Lung (tissue), 11 donors: ENCODE measurements at regions not wholly inside any gene's neighbourhood (a gene's known extent, or its start where the extent isn't known, plus 50 kb on each side); places are given as distances from the start of the nearest gene placed in this dataset.
A peak's percentile ranks its signal among the peaks of the same experiment; 100 is the strongest.

Experiments
- ATAC-seq: fragments of 200-7000 bp; cut with Tn5 transposase; one replicate; pipeline ENCODE4 v1.9.1; 2020; ENCODE audit warnings: moderate number of reproducible peaks; ENCODE audit not compliant: insufficient read depth, low FRiP score
- DNase-seq, 3 donors: peaks; one replicate each; pipeline ENCODE4 v3.0.0-alpha.2; 2013 to 2017
- H3K27ac ChIP-seq, 2 donors: one replicate each; pipeline ENCODE4 v1.5.1; 2013; ENCODE audit warnings: mild to moderate bottlenecking in 2 of 2, moderate library complexity in 2 of 2, control low read depth in 1 of 2, inconsistent platforms in 1 of 2, low read depth in 1 of 2, low read length in 1 of 2
- H3K27me3 ChIP-seq, 3 donors: one replicate each; pipeline ENCODE4 v1.5.1; 2013; ENCODE audit warnings: low read length in 2 of 3; ENCODE audit not compliant: control insufficient read depth in 3 of 3, insufficient read depth in 3 of 3
- H3K36me3 ChIP-seq, 4 donors: one replicate each; pipeline ENCODE4 v1.5.1; 2013; ENCODE audit warnings: low read length in 4 of 4, mild to moderate bottlenecking in 1 of 4, moderate library complexity in 1 of 4; ENCODE audit not compliant: control insufficient read depth in 4 of 4, insufficient read depth in 4 of 4
- H3K4me1 ChIP-seq, 5 donors: one replicate each; pipeline ENCODE4 v1.5.1; 2013; ENCODE audit warnings: low read length in 5 of 5, mild to moderate bottlenecking in 2 of 5, moderate library complexity in 1 of 5; ENCODE audit not compliant: control insufficient read depth in 5 of 5, insufficient read depth in 5 of 5
- H3K4me3 ChIP-seq: one replicate; pipeline ENCODE4 v1.5.1; 2013; ENCODE audit warnings: mild to moderate bottlenecking, control low read depth, moderate library complexity
- H3K9ac ChIP-seq, 2 donors: one replicate each; pipeline ENCODE4 v1.5.1; 2013; ENCODE audit warnings: low read length in 2 of 2, control low read depth in 1 of 2; ENCODE audit not compliant: insufficient read depth in 1 of 2
- H3K9me3 ChIP-seq, 4 donors: one replicate each; pipeline ENCODE4 v1.5.1; 2013; ENCODE audit warnings: low read length in 3 of 4, mild to moderate bottlenecking in 1 of 4, moderate library complexity in 1 of 4; ENCODE audit not compliant: control insufficient read depth in 4 of 4, insufficient read depth in 3 of 4
- WGBS, 2 donors: extraction: QIAGEN DNeasy Blood & Tissue Kit; methylation state at CpG; one replicate each; pipeline ENCODE4 v1.1.7; 2013; 5-methylcytosine and 5-hydroxymethylcytosine counted together
- TF ChIP-seq, protein P1 (sequence below): IDR thresholded peaks from 2 replicates; pipeline ENCODE4 v1.5.1; 2012; ENCODE audit warnings: mild to moderate bottlenecking; ENCODE audit errors: control extremely low read depth, extremely low read depth
- donor health status: control.
- donor health status: control.
- donor health status: Bipolar disorder and iron deficiency.
- donor health status: healthy.
- donor health status: DM: yes; HTN: yes; CAD: no.

DNA sequence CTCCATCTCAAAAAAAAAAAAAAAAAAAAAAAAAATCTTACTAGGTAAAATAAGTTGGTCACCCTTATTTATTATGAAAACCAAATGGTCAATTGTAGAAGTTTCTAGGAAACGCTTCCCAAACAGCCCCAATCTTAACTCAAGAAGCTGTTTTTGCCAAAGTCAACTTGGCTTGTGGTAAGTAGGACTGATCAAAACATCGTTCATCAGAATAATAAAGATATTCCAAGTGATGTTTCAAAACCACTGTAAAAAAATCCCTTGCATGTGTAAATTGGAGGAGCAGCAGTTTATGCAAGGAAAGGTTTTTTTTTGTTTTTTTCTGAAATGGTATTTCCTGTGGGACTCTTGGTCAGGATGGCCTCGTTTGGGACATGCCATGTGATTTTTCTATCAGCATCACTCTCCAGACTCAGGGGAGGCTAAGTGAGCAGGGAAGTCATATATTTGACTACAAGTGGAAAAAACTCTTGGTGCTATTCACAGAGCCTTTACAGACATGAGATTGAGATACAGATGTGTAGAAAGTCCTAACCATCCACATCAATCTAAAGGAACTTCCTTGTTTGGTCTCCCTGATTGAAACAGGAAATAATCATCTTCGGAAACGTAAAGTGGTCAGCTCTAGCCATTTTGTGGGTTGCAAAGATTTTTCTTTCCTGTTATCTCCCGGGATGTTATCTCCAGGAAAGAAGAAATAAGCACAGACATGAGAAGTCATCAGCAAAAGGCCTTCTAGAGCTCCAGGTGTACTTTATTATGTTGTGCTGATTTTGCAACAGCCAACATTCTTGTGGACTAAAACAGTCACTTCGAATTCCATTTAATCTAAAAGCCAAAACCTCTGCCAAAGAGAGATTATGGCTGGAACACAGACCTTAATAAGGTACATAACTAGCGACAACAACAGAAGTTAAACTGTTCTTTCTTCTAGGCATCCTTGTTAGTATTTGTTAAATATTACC lies 177.8 kb downstream of the EDN1 start:
- WGBS, 2 donors = 37 to 49% methylated on average over 8 of the region's 8 CpGs
- Histone ChIP-seq H3K4me3 (no peak overlapping the region), H3K4me1 (peaks cover 0 to 5% (median 0%) of the 10 kb centered on the region in 5 donors), H3K9me3 (no peaks in the 10 kb centered on the region), H3K27ac (no peak overlapping the region), H3K27me3 (no peaks in the 10 kb centered on the region), H3K36me3 (no peaks in the 10 kb centered on the region), H3K9ac (no peak overlapping the region)
- ATAC-seq (no peak), DNase-seq (peak in 1 of 3 donors; percentile 14)
- TF ChIP-seq, protein P1, sequence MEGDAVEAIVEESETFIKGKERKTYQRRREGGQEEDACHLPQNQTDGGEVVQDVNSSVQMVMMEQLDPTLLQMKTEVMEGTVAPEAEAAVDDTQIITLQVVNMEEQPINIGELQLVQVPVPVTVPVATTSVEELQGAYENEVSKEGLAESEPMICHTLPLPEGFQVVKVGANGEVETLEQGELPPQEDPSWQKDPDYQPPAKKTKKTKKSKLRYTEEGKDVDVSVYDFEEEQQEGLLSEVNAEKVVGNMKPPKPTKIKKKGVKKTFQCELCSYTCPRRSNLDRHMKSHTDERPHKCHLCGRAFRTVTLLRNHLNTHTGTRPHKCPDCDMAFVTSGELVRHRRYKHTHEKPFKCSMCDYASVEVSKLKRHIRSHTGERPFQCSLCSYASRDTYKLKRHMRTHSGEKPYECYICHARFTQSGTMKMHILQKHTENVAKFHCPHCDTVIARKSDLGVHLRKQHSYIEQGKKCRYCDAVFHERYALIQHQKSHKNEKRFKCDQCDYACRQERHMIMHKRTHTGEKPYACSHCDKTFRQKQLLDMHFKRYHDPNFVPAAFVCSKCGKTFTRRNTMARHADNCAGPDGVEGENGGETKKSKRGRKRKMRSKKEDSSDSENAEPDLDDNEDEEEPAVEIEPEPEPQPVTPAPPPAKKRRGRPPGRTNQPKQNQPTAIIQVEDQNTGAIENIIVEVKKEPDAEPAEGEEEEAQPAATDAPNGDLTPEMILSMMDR = no peak

- no peak overlapping the region for H3K9ac ChIP-seq
- WGBS, 2 donors = 69 to 85% methylated on average over 4 of the region's 4 CpGs
- no peaks in the 10 kb centered on the region for H3K27me3 ChIP-seq
- no peaks in the 10 kb centered on the region for H3K36me3 ChIP-seq
- TF ChIP-seq, protein P1 = no peak
- H3K4me3 ChIP-seq = no peak overlapping the region
- H3K27ac ChIP-seq = no peak overlapping the region
- peaks cover 0 to 9% (median 0%) of the 10 kb centered on the region in 5 donors for H3K4me1 ChIP-seq
- H3K9me3 ChIP-seq = no peaks in the 10 kb centered on the region
- peak in 2 of 3 donors; percentile 5 to 19 for DNase-seq
- ATAC-seq = peak; percentile 84
Observed at GRCh38 chr6:12472601-12473038, 182.5 kb downstream of the EDN1 start.

DNA sequence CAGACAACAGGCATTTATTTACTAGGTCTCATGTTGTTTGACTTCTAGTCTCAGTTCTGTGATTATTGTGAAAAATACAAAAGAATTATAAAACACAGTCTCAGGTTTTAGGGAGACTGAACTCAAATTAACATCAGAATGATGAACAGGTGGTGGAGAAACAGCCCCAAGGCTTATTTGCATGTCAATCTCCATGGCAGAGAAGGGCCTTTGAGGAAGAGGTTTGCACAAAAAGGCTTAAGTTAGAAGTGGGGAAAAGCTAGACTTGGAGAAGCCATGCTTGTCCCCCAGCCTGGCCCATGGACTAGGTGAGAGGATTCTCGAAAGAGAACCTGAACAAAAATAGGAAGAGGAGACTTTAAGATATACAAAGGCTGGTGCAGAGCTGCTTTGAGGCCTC lies 183.3 kb downstream of the EDN1 start:
- WGBS, 2 donors = 85 to 96% methylated on average over 1 of the region's 1 CpG

More for the DNA sequence above, 183.3 kb downstream of the EDN1 start:
- Histone ChIP-seq H3K4me3 (no peak overlapping the region), H3K27me3 (no peaks in the 10 kb centered on the region), H3K27ac (no peak overlapping the region), H3K36me3 (no peaks in the 10 kb centered on the region), H3K4me1 (peaks cover 0 to 4% (median 0%) of the 10 kb centered on the region in 5 donors), H3K9ac (no peak overlapping the region), H3K9me3 (no peaks in the 10 kb centered on the region)
- no peak for DNase-seq
- TF ChIP-seq, protein P1 = no peak
- no peak for ATAC-seq
